Endothelial cell of umbilical vein (primary cell): ENCODE measurements at regions not wholly inside any gene's neighbourhood (a gene's known extent, or its start where the extent isn't known, plus 50 kb on each side); places are given as distances from the start of the nearest gene placed in this dataset.

Experiments
- BruUV-seq: library from RNA; stranded (reverse); fragments of 400-500 nt; replicated peaks from 2 replicates; lab custom pipeline; 2021; lab: Mats Ljungman, UMichigan
- CTCF ChIA-PET: fragments of 300-600, 350-600 bp; sonication (Branson Sonifier 250); formaldehyde crosslinking; loops from one replicate; lab custom pipeline; 2021; ENCODE audit warnings: antibody characterized with exemption, inconsistent platforms; lab: Charles Lee
- POLR2A ChIA-PET: fragments of 300-600, 350-600 bp; sonication (Branson Sonifier 250); formaldehyde crosslinking; loops from one replicate; lab custom pipeline; 2021; ENCODE audit warnings: antibody characterized with exemption, inconsistent platforms; lab: Charles Lee
- DNase-seq: peaks from one replicate; pipeline ENCODE4 v3.0.0-alpha.2; 2011; ENCODE audit warnings: low read depth, low spot score
- FAIRE-seq: peaks from 2 replicates; lab custom pipeline; 2011; peaks lifted over from hg19 to GRCh38; lab: Jason Lieb, UNC
- H2AFZ ChIP-seq: 2 replicates; pipeline ENCODE4 v1.6.0; 2012; ENCODE audit warnings: low read depth, low read length, control low read depth, inconsistent platforms
- H3K27ac ChIP-seq: 2 replicates; pipeline ENCODE4 v1.5.1; 2011; ENCODE audit warnings: low read depth, mild to moderate bottlenecking, control low read depth, low read length, moderate library complexity; ENCODE audit not compliant: insufficient read depth
- H3K27me3 ChIP-seq, 2 experiments: 2 replicates each; pipeline versions ENCODE4 v1.6.0 to v1.6.1; 2011; ENCODE audit warnings: low read length in 2 of 2, mixed read lengths in 1 of 2; ENCODE audit not compliant: control insufficient read depth in 2 of 2, insufficient read depth in 2 of 2
- H3K36me3 ChIP-seq, 2 experiments: 2 replicates in 1 of 2; 3 replicates in 1 of 2; pipeline ENCODE4 v1.5.1; 2011; ENCODE audit warnings: low read length in 2 of 2, mild to moderate bottlenecking in 1 of 2, moderate library complexity in 1 of 2; ENCODE audit not compliant: control insufficient read depth in 2 of 2, insufficient read depth in 2 of 2; ENCODE audit errors: extremely low read depth in 1 of 2
- H3K4me1 ChIP-seq: 3 replicates; pipeline ENCODE4 v1.5.1; 2011; ENCODE audit warnings: mild to moderate bottlenecking, low read length; ENCODE audit not compliant: control insufficient read depth, insufficient read depth; ENCODE audit errors: extremely low read depth
- H3K4me2 ChIP-seq: 2 replicates; pipeline ENCODE4 v1.6.1; 2011; ENCODE audit warnings: low read length, control low read depth, mixed read lengths; ENCODE audit not compliant: insufficient read depth
- H3K4me3 ChIP-seq, 3 experiments: fragments of 200-600 bp in 1 of 3; sonication (generic), shearing (Covaris generic) in 1 of 3; replicated peaks in 1 of 3; 2 replicates each; pipeline ENCODE4 v1.5.1; 2011 to 2016; ENCODE audit warnings: control low read depth in 3 of 3, low read length in 3 of 3, mild to moderate bottlenecking in 2 of 3, inconsistent platforms in 1 of 3, low read depth in 1 of 3, moderate library complexity in 1 of 3; ENCODE audit not compliant: insufficient read depth in 1 of 3
- H3K79me2 ChIP-seq: 2 replicates; pipeline ENCODE4 v1.6.0; 2012; ENCODE audit warnings: low read length, inconsistent platforms; ENCODE audit not compliant: control insufficient read depth, insufficient read depth
- H3K9ac ChIP-seq: replicated peaks from 2 replicates; pipeline ENCODE3; 2011; ENCODE audit warnings: low read length, control low read depth; ENCODE audit not compliant: insufficient read depth; ENCODE audit errors: extremely low read depth
- H3K9me1 ChIP-seq: replicated peaks from 3 replicates; pipeline ENCODE4 v1.6.0; 2011; ENCODE audit warnings: mild to moderate bottlenecking, low read length; ENCODE audit not compliant: control insufficient read depth, insufficient read depth; ENCODE audit errors: extremely low read depth
- H3K9me3 ChIP-seq: replicated peaks from 2 replicates; pipeline ENCODE4 v1.5.1; 2012; ENCODE audit warnings: low read length, inconsistent platforms; ENCODE audit not compliant: control insufficient read depth, insufficient read depth
- H4K20me1 ChIP-seq: replicated peaks from 2 replicates; pipeline ENCODE3; 2011; ENCODE audit warnings: mild to moderate bottlenecking, low read length; ENCODE audit not compliant: control insufficient read depth, insufficient read depth; ENCODE audit errors: extremely low read depth
- EZH2 ChIP-seq: IDR thresholded peaks from 2 replicates; pipeline ENCODE4 v1.6.1; 2012; ENCODE audit warnings: borderline replicate concordance, low read depth, mild to moderate bottlenecking, moderate library complexity, low read length, inconsistent platforms; ENCODE audit not compliant: severe bottlenecking
- FOS ChIP-seq: IDR thresholded peaks from 2 replicates; pipeline ENCODE4 v1.6.1; 2011; ENCODE audit warnings: mild to moderate bottlenecking, low read length, moderate library complexity, borderline replicate concordance; ENCODE audit not compliant: insufficient read depth
- GATA2 ChIP-seq: IDR thresholded peaks from 2 replicates; pipeline ENCODE4 v1.7.0; 2011; ENCODE audit warnings: low read depth, mild to moderate bottlenecking, moderate library complexity, mixed read lengths, low read length; ENCODE audit not compliant: insufficient read length, insufficient read depth
- JUN ChIP-seq: IDR thresholded peaks from 2 replicates; pipeline ENCODE4 v1.6.1; 2011; ENCODE audit warnings: borderline replicate concordance, low read depth; ENCODE audit not compliant: insufficient read length, insufficient read depth
- MYC ChIP-seq: IDR thresholded peaks from one replicate; pipeline ENCODE4 v1.6.1; 2011; ENCODE audit warnings: mild to moderate bottlenecking, low read depth, low read length
- POLR2A ChIP-seq: IDR thresholded peaks from 2 replicates; pipeline ENCODE4 v1.6.1; 2012; ENCODE audit warnings: low read depth, mild to moderate bottlenecking, control low read depth, low read length
- POLR2AphosphoS5 ChIP-seq: IDR thresholded peaks from 2 replicates; pipeline ENCODE4 v1.6.1; 2012; ENCODE audit warnings: low read depth, mild to moderate bottlenecking, control low read depth, low read length, moderate library complexity; ENCODE audit not compliant: insufficient read depth
- dilution Hi-C: fragments of 300-500 bp; cut with MboI; formaldehyde crosslinking; loops from one replicate; pipeline ENCODE4 v1.15.0; 2019; ENCODE audit warnings: low sequenced_read_pairs; ENCODE audit not compliant: extremely low pct_ligation_motif_present
- intact Hi-C: fragments of 100-400 bp; cut with micrococcal nuclease; formaldehyde crosslinking; loops from one replicate; pipeline ENCODE4 v1.10.0; 2022
- TF ChIP-seq, protein P1 (sequence below): IDR thresholded peaks from 2 replicates; pipeline ENCODE4 v1.6.1; 2011; ENCODE audit not compliant: insufficient read depth, insufficient read length
- TF ChIP-seq, protein P2 (sequence below), 2 donors: IDR thresholded peaks; 1 replicate in 1 of 2; 2 replicates in 1 of 2; pipeline ENCODE4 v1.5.1; 2011; ENCODE audit warnings: low read length in 2 of 2, mild to moderate bottlenecking in 2 of 2, moderate library complexity in 2 of 2, control low read depth in 1 of 2, inconsistent platforms in 1 of 2, low read depth in 1 of 2; ENCODE audit not compliant: insufficient read depth in 1 of 2; ENCODE audit errors: extremely low read depth in 1 of 2

DNA sequence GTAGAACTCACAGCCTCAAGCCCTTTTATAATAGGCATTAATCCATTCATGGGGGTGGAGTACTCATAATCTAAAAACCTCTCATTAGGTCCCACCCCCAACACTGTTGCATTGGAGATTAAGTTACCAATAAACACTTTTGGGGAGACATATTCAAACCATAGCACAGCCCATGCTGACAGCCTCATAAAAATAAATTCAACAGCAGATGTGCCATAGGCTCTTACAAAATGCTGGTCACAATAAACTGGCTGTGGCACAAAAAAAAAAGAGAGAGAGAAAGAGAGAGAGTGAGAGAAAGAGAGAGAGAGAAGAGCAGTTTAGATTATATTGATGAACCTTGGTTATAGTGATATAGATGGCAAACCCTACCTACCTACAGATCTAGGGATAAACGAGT is 1000.9 kb downstream of the TUSC7 start:
- Histone ChIP-seq H3K27ac (no peak overlapping the region), H3K9ac (no peak overlapping the region), H3K79me2 (no peaks in the 10 kb centered on the region), H3K4me2 (no peak overlapping the region), H3K4me3 (no peak overlapping the region), H3K27me3 (no peaks in the 10 kb centered on the region), H3K4me1 (no peaks in the 10 kb centered on the region), H3K9me3 (no peaks in the 10 kb centered on the region), H3K9me1 (no peaks in the 10 kb centered on the region), H3K36me3 (no peaks in the 10 kb centered on the region), H2AFZ (no peak overlapping the region), H4K20me1 (no peaks in the 10 kb centered on the region)
- no peak for TF ChIP-seq JUN
- no peak for TF ChIP-seq EZH2
- TF ChIP-seq, protein P1, sequence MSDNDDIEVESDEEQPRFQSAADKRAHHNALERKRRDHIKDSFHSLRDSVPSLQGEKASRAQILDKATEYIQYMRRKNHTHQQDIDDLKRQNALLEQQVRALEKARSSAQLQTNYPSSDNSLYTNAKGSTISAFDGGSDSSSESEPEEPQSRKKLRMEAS: no peak
- no peak for TF ChIP-seq GATA2
- no peak for TF ChIP-seq POLR2AphosphoS5
- no peak for TF ChIP-seq MYC
- no peak for TF ChIP-seq POLR2A
- TF ChIP-seq, protein P2, sequence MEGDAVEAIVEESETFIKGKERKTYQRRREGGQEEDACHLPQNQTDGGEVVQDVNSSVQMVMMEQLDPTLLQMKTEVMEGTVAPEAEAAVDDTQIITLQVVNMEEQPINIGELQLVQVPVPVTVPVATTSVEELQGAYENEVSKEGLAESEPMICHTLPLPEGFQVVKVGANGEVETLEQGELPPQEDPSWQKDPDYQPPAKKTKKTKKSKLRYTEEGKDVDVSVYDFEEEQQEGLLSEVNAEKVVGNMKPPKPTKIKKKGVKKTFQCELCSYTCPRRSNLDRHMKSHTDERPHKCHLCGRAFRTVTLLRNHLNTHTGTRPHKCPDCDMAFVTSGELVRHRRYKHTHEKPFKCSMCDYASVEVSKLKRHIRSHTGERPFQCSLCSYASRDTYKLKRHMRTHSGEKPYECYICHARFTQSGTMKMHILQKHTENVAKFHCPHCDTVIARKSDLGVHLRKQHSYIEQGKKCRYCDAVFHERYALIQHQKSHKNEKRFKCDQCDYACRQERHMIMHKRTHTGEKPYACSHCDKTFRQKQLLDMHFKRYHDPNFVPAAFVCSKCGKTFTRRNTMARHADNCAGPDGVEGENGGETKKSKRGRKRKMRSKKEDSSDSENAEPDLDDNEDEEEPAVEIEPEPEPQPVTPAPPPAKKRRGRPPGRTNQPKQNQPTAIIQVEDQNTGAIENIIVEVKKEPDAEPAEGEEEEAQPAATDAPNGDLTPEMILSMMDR (IDR thresholded peaks at IDR 0.05; ENCODE audit: extremely low read depth in 1 of 2, insufficient read depth in 1 of 2, low read depth in 1 of 2, low read length in 2 of 2): no peak
- no peak for TF ChIP-seq FOS
- CTCF ChIA-PET: interaction anchor here (1.3 kb wide), 1 partner anchor 940 kb away, joined by 3 read pairs; no protein-coding TSS in a partner anchor
- no peak for FAIRE-seq
- BruUV-seq: no TSS peak
- POLR2A ChIA-PET: no interaction called here
- DNase-seq: no peak
- dilution Hi-C loops (no loop called here), intact Hi-C loops (no loop called here)
